K562 (cell line): ENCODE measurements at regions not wholly inside any gene's neighbourhood (a gene's known extent, or its start where the extent isn't known, plus 50 kb on each side); places are given as distances from the start of the nearest gene placed in this dataset.

Experiments used
- CXXC5 ChIP-seq: fragments of 250-450 bp; sonication (Bioruptor Pico); IDR thresholded peaks from 2 replicates; pipeline ENCODE4 v1.8.0; 2022; ENCODE audit warnings: inconsistent platforms, mild to moderate bottlenecking, moderate library complexity
- EP400 ChIP-seq: fragments of 450-650 bp; IDR thresholded peaks from 2 replicates; pipeline ENCODE4 v1.6.1; 2017; ENCODE audit warnings: antibody characterized with exemption, mild to moderate bottlenecking, moderate library complexity
- HDAC1 ChIP-seq, 2 experiments: fragments of 450-650 bp; IDR thresholded peaks; 2 replicates each; pipeline ENCODE4 v1.6.1; 2016 to 2017; ENCODE audit warnings: inconsistent platforms in 1 of 2, mild to moderate bottlenecking in 1 of 2, moderate library complexity in 1 of 2
- HLTF ChIP-seq: fragments of 450-650 bp; IDR thresholded peaks from 2 replicates; pipeline ENCODE4 v1.6.1; 2016
- KHSRP ChIP-seq: fragments of 450-650 bp; IDR thresholded peaks from 2 replicates; pipeline ENCODE4 v1.6.1; 2017
- KLF10 ChIP-seq: fragments of 250-450 bp; sonication (Bioruptor Pico); IDR thresholded peaks from 2 replicates; pipeline ENCODE4 v1.6.1; 2021; ENCODE audit warnings: matching md5 sums
- MCM7 ChIP-seq, 2 experiments: fragments of 450-650 bp; IDR thresholded peaks; 2 replicates each; pipeline ENCODE4 v1.6.1; 2016 to 2018
- OTX1 ChIP-seq: fragments of 450-650 bp; formaldehyde crosslinking; IDR thresholded peaks from 2 replicates; pipeline ENCODE4 v1.4.0; 2022; ENCODE audit warnings: mild to moderate bottlenecking
- PHB ChIP-seq: fragments of 250-450 bp; sonication (Bioruptor Pico); IDR thresholded peaks from 2 replicates; pipeline ENCODE4 v1.5.0; 2021
- POLR3G ChIP-seq: IDR thresholded peaks from 2 replicates; pipeline ENCODE4 v1.6.1; 2011; ENCODE audit not compliant: insufficient read length, insufficient replicate concordance; ENCODE audit errors: extremely low read depth
- RUNX1 ChIP-seq: sonication (generic); IDR thresholded peaks from 2 replicates; pipeline ENCODE4 v1.6.1; 2016; ENCODE audit warnings: antibody characterized with exemption, low read depth
- STAT5B ChIP-seq: fragments of 250-450 bp; sonication (Bioruptor Pico); IDR thresholded peaks from 2 replicates; pipeline ENCODE4 v1.8.0; 2021; ENCODE audit warnings: mild to moderate bottlenecking, inconsistent platforms
- TAF1 ChIP-seq: IDR thresholded peaks from 2 replicates; pipeline ENCODE4 v1.6.1; 2011; ENCODE audit warnings: mild to moderate bottlenecking, low read length, moderate library complexity; ENCODE audit not compliant: insufficient read depth, control insufficient read depth, severe bottlenecking; ENCODE audit errors: extremely low read depth
- ZBTB17 ChIP-seq: fragments of 450-650 bp; formaldehyde crosslinking; IDR thresholded peaks from 2 replicates; pipeline ENCODE4 v1.4.0; 2020; ENCODE audit warnings: mild to moderate bottlenecking
- ZNF316 ChIP-seq: fragments of 450-650 bp; IDR thresholded peaks from 2 replicates; pipeline ENCODE4 v1.6.1; 2016
- ZNF41 ChIP-seq: fragments of 250-450 bp; sonication (Bioruptor Pico); conservative IDR thresholded peaks from 2 replicates; pipeline ENCODE4 v1.4.0; 2020; ENCODE audit warnings: mild to moderate bottlenecking
- ZNF668 ChIP-seq: fragments of 250-450 bp; sonication (Bioruptor Pico); IDR thresholded peaks from 2 replicates; pipeline ENCODE4 v1.8.0; 2022; ENCODE audit warnings: mild to moderate bottlenecking, inconsistent platforms
- TF ChIP-seq, protein P1 (sequence below): fragments of 250-450 bp; sonication (Bioruptor Pico); IDR thresholded peaks from 2 replicates; pipeline ENCODE4 v1.5.0; 2021; ENCODE audit warnings: mild to moderate bottlenecking, moderate library complexity
- TF ChIP-seq, protein P2 (sequence below): IDR thresholded peaks from 3 replicates; pipeline ENCODE4 v1.6.1; 2011; ENCODE audit warnings: borderline replicate concordance, mild to moderate bottlenecking; ENCODE audit not compliant: insufficient read length, insufficient read depth
- TF ChIP-seq, protein P3 (sequence below), 2 experiments: fragments of 450-650 bp; IDR thresholded peaks; 2 replicates each; pipeline ENCODE4 v1.6.1; 2018; ENCODE audit warnings: mild to moderate bottlenecking in 2 of 2, low read depth in 1 of 2; ENCODE audit not compliant: partially characterized antibody in 2 of 2
- TF ChIP-seq, protein P4 (sequence below): fragments of 450-650 bp; IDR thresholded peaks from 2 replicates; pipeline ENCODE4 v1.6.1; 2016
- TF ChIP-seq, protein P5 (sequence below): fragments of 250-450 bp; sonication (Bioruptor Pico); IDR thresholded peaks from 2 replicates; pipeline ENCODE4 v1.8.0; 2021; ENCODE audit warnings: moderate library complexity, mild to moderate bottlenecking, inconsistent platforms

DNA sequence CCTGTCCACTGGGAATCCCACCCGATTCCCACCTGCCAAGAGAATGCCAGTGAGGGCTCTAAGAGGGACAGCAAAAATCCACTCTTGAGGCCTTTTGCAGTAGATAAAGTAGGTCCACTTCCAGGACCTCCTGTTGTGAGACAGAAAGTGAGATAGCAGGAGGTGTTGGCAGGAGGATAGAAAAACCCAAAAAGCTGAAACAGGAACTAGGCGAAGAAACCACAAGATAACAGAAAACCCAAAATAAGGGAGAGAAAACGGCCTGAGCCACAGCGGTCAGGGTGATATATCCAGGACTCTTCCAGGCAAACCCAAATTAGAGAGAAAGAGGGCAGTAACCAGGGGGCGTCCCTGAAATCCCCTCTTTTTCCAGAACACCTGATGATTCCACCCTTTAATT lies 79.7 kb upstream of the LINC01488 start (continued):
- no peak for TF ChIP-seq STAT5B (CRISPR knock-in tag)
- TF ChIP-seq OTX1 (CRISPR knock-in tag), result no peak
- TF ChIP-seq ZNF41, result no peak
- no peak for TF ChIP-seq PHB
- TF ChIP-seq, protein P1, sequence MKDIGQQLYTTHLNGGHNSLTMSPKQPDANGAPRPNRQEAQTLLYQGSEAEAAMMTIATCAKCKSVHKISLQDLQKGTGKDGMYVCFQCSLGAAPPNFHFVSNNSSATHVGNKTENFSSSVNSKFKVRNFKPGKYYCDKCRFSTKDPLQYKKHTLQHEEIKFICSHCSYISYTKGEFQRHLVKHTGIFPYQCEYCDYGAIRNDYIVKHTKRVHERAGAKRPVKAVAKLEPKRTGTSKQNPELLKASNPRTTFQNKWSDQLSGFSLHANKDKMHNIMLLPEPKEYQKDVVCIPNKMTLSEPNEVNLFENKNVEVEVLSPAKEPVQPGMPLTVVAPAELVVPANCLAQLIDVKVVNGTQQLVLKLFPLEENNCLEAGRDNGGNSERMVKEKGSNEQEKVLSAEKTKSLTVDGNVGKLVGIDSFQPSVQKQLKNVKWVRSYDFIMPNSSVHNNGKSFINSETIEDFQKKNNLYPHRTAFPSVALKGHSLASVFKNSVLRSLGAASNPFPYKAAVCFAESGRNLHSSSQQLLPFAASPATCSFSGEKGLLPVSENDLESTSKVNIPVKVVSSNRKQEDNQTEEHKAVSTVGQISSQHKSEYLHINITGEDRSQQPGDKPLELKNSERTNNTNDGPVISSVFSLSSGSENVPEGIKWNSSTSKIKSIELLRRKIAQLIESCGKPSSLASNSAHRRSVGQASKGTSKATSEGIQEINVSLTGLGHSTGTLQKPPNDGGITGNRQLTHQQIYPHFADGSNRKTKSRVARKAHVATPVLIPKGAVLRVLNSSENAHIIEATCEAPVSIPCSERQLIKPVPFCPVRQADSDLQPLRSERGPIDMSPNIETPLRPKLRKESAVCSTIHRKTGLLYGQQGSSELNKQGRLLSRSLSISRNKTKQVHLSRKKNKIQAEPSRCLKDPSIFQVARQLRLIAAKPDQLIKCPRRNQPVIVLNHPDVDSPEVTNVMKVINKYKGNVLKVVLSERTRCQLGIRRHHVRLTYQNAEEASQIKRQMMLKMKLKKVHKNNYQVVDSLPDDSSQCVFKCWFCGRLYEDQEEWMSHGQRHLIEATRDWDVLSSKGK (CRISPR knock-in tag), result no peak
- TF ChIP-seq, protein P2, sequence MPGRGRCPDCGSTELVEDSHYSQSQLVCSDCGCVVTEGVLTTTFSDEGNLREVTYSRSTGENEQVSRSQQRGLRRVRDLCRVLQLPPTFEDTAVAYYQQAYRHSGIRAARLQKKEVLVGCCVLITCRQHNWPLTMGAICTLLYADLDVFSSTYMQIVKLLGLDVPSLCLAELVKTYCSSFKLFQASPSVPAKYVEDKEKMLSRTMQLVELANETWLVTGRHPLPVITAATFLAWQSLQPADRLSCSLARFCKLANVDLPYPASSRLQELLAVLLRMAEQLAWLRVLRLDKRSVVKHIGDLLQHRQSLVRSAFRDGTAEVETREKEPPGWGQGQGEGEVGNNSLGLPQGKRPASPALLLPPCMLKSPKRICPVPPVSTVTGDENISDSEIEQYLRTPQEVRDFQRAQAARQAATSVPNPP, result no peak
- TF ChIP-seq KHSRP, result no peak
- no peak for TF ChIP-seq POLR3G
- no peak for TF ChIP-seq TAF1
- no peak for TF ChIP-seq ZNF316
- TF ChIP-seq RUNX1, result 0 out of 2 replicates have a peak, but pooled peaks have one; percentile 60
- TF ChIP-seq MCM7 (IDR thresholded peaks at IDR 0.05), result no peak
- no peak for TF ChIP-seq KLF10 (CRISPR knock-in tag)
- TF ChIP-seq EP400, result 0 out of 2 replicates have a peak, but pooled peaks have one; percentile 19
- TF ChIP-seq, protein P3, sequence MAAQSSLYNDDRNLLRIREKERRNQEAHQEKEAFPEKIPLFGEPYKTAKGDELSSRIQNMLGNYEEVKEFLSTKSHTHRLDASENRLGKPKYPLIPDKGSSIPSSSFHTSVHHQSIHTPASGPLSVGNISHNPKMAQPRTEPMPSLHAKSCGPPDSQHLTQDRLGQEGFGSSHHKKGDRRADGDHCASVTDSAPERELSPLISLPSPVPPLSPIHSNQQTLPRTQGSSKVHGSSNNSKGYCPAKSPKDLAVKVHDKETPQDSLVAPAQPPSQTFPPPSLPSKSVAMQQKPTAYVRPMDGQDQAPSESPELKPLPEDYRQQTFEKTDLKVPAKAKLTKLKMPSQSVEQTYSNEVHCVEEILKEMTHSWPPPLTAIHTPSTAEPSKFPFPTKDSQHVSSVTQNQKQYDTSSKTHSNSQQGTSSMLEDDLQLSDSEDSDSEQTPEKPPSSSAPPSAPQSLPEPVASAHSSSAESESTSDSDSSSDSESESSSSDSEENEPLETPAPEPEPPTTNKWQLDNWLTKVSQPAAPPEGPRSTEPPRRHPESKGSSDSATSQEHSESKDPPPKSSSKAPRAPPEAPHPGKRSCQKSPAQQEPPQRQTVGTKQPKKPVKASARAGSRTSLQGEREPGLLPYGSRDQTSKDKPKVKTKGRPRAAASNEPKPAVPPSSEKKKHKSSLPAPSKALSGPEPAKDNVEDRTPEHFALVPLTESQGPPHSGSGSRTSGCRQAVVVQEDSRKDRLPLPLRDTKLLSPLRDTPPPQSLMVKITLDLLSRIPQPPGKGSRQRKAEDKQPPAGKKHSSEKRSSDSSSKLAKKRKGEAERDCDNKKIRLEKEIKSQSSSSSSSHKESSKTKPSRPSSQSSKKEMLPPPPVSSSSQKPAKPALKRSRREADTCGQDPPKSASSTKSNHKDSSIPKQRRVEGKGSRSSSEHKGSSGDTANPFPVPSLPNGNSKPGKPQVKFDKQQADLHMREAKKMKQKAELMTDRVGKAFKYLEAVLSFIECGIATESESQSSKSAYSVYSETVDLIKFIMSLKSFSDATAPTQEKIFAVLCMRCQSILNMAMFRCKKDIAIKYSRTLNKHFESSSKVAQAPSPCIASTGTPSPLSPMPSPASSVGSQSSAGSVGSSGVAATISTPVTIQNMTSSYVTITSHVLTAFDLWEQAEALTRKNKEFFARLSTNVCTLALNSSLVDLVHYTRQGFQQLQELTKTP (IDR thresholded peaks at IDR 0.05; ENCODE audit: low read depth in 1 of 2, partially characterized antibody in 2 of 2), result peak; percentile 45 to 51
- TF ChIP-seq, protein P4, sequence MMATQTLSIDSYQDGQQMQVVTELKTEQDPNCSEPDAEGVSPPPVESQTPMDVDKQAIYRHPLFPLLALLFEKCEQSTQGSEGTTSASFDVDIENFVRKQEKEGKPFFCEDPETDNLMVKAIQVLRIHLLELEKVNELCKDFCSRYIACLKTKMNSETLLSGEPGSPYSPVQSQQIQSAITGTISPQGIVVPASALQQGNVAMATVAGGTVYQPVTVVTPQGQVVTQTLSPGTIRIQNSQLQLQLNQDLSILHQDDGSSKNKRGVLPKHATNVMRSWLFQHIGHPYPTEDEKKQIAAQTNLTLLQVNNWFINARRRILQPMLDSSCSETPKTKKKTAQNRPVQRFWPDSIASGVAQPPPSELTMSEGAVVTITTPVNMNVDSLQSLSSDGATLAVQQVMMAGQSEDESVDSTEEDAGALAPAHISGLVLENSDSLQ, result no peak
- peak in 1 of 2 experiments; percentile 83; a peak in 2 of 4 replicates for TF ChIP-seq HDAC1 (IDR thresholded peaks at IDR 0.05)
- TF ChIP-seq CXXC5 (CRISPR knock-in tag), result peak; percentile 54; the same call in 1 of the 2 replicates
- TF ChIP-seq ZNF668, result no peak
- no peak for TF ChIP-seq ZBTB17 (CRISPR knock-in tag)
- TF ChIP-seq, protein P5, sequence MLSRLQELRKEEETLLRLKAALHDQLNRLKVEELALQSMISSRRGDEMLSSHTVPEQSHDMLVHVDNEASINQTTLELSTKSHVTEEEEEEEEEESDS, result no peak
- TF ChIP-seq HLTF, result no peak; the same call in 1 of the 2 replicates
